KOPT-K1 (cell line): ENCODE measurements at regions not wholly inside any gene's neighbourhood (a gene's known extent, or its start where the extent isn't known, plus 50 kb on each side); places are given as distances from the start of the nearest gene placed in this dataset.

ENCODE experiments used
- H3K27ac ChIP-seq: fragments of 200-600 bp; sonication (generic); 2 replicates; pipeline ENCODE4 v1.5.1; 2016; ENCODE audit warnings: antibody characterized with exemption, mild to moderate bottlenecking, low read depth, low read length; ENCODE audit not compliant: poor library complexity, severe bottlenecking
- H3K36me3 ChIP-seq: fragments of 200-600 bp; sonication (generic); 2 replicates; pipeline ENCODE4 v1.5.1; 2017; ENCODE audit warnings: antibody characterized with exemption, mild to moderate bottlenecking, low read length, moderate library complexity; ENCODE audit not compliant: insufficient read depth
- H3K9me3 ChIP-seq: fragments of 200-600 bp; sonication (generic); 2 replicates; pipeline ENCODE4 v1.5.1; 2017; ENCODE audit warnings: antibody characterized with exemption, low read length, mild to moderate bottlenecking; ENCODE audit not compliant: insufficient read depth, poor library complexity, severe bottlenecking

GRCh38 chr20:1793821-1794220, 101.4 kb upstream of the SIRPA start:
- Histone ChIP-seq H3K9me3 (no peaks in the 10 kb centered on the region), H3K36me3 (no peaks in the 10 kb centered on the region), H3K27ac (no peak overlapping the region)

GRCh38 chr20:1792274-1792673, 102.9 kb upstream of the SIRPA start:
- Histone ChIP-seq H3K27ac (no peak overlapping the region), H3K9me3 (no peaks in the 10 kb centered on the region), H3K36me3 (no peaks in the 10 kb centered on the region)

GRCh38 chr20:1790386-1790785, 104.8 kb upstream of the SIRPA start:
- no peak overlapping the region for H3K27ac ChIP-seq
- no peaks in the 10 kb centered on the region for H3K9me3 ChIP-seq
- no peaks in the 10 kb centered on the region for H3K36me3 ChIP-seq

- H3K9me3 ChIP-seq: no peaks in the 10 kb centered on the region
Observed at GRCh38 chr20:1788044-1788443, 107.2 kb upstream of the SIRPA start.

GRCh38 chr20:1786486-1786885, 108.7 kb upstream of the SIRPA start:
- Histone ChIP-seq H3K36me3 (no peaks in the 10 kb centered on the region), H3K27ac (no peak overlapping the region), H3K9me3 (no peaks in the 10 kb centered on the region)

More at GRCh38 chr20:1788044-1788443, 107.2 kb upstream of the SIRPA start:
- no peaks in the 10 kb centered on the region for H3K36me3 ChIP-seq
- no peak overlapping the region for H3K27ac ChIP-seq

- Histone ChIP-seq H3K36me3 (no peaks in the 10 kb centered on the region), H3K9me3 (no peaks in the 10 kb centered on the region), H3K27ac (no peak overlapping the region)
Observed at GRCh38 chr20:1784586-1784985, 110.6 kb upstream of the SIRPA start.

GRCh38 chr20:1783245-1783644, 112.0 kb upstream of the SIRPA start:
- H3K9me3 ChIP-seq: no peaks in the 10 kb centered on the region
- no peak overlapping the region for H3K27ac ChIP-seq
- H3K36me3 ChIP-seq: no peaks in the 10 kb centered on the region

GRCh38 chr20:1782181-1782580, 113.0 kb upstream of the SIRPA start:
- Histone ChIP-seq H3K36me3 (no peaks in the 10 kb centered on the region), H3K9me3 (no peaks in the 10 kb centered on the region), H3K27ac (no peak overlapping the region)

- Histone ChIP-seq H3K36me3 (no peaks in the 10 kb centered on the region), H3K27ac (no peak overlapping the region), H3K9me3 (no peaks in the 10 kb centered on the region)
Observed at GRCh38 chr20:1779567-1779966, 115.6 kb upstream of the SIRPA start.

GRCh38 chr20:1778338-1778737, 116.9 kb upstream of the SIRPA start:
- H3K9me3 ChIP-seq: no peaks in the 10 kb centered on the region
- H3K27ac ChIP-seq: no peak overlapping the region
- no peaks in the 10 kb centered on the region for H3K36me3 ChIP-seq

- no peak overlapping the region for H3K27ac ChIP-seq
- no peaks in the 10 kb centered on the region for H3K36me3 ChIP-seq
- no peaks in the 10 kb centered on the region for H3K9me3 ChIP-seq
Observed at GRCh38 chr20:1777476-1777820, 117.8 kb upstream of the SIRPA start.

GRCh38 chr20:1776681-1777475, 118.3 kb upstream of the SIRPA start:
- Histone ChIP-seq H3K36me3 (no peaks in the 10 kb centered on the region), H3K9me3 (no peaks in the 10 kb centered on the region), H3K27ac (peak overlapping the region; percentile 8)

- Histone ChIP-seq H3K9me3 (no peaks in the 10 kb centered on the region), H3K36me3 (no peaks in the 10 kb centered on the region), H3K27ac (no peak overlapping the region)
Observed at GRCh38 chr20:1775117-1775516, 117.5 kb upstream of the SIRPG start.

- Histone ChIP-seq H3K9me3 (no peaks in the 10 kb centered on the region), H3K27ac (no peak overlapping the region), H3K36me3 (no peaks in the 10 kb centered on the region)
Observed at GRCh38 chr20:1774479-1774878, 116.9 kb upstream of the SIRPG start.

- no peaks in the 10 kb centered on the region for H3K9me3 ChIP-seq
- H3K36me3 ChIP-seq: no peaks in the 10 kb centered on the region
- no peak overlapping the region for H3K27ac ChIP-seq
Observed at GRCh38 chr20:1773816-1774215, 116.2 kb upstream of the SIRPG start.

- H3K36me3 ChIP-seq: no peaks in the 10 kb centered on the region
- no peak overlapping the region for H3K27ac ChIP-seq
- H3K9me3 ChIP-seq: no peaks in the 10 kb centered on the region
Observed at GRCh38 chr20:1769491-1769890, 111.9 kb upstream of the SIRPG start.
